Upper lobe of right lung (tissue), 1 donor: ENCODE measurements at regions not wholly inside any gene's neighbourhood (a gene's known extent, or its start where the extent isn't known, plus 50 kb on each side); places are given as distances from the start of the nearest gene placed in this dataset.
"Not testable (repeated sequence)": the region's sequence is repeated elsewhere in the genome, so short reads cannot be mapped to it uniquely, and the experiment has no call there.

Experiments
- ATAC-seq: fragments of 200-7000 bp; cut with Tn5 transposase; one replicate; pipeline ENCODE4 v1.9.1; 2020; ENCODE audit warnings: mild to moderate bottlenecking, moderate library complexity
- DNase-seq: peaks from one replicate; pipeline ENCODE4 v3.0.0-alpha.2; 2020
- H3K27ac ChIP-seq: fragments of 200-600 bp; one replicate; pipeline ENCODE4 v1.8.0; 2022
- H3K27me3 ChIP-seq: fragments of 200-600 bp; one replicate; pipeline ENCODE4 v1.8.0; 2022; ENCODE audit warnings: mild to moderate bottlenecking
- H3K36me3 ChIP-seq: fragments of 200-600 bp; one replicate; pipeline ENCODE4 v1.8.0; 2022
- H3K4me1 ChIP-seq: fragments of 200-600 bp; one replicate; pipeline ENCODE4 v1.8.0; 2022
- H3K4me3 ChIP-seq: fragments of 200-600 bp; one replicate; pipeline ENCODE4 v1.8.0; 2022; ENCODE audit warnings: mild to moderate bottlenecking
- H3K9me3 ChIP-seq: fragments of 200-600 bp; one replicate; pipeline ENCODE4 v1.8.0; 2022
- intact Hi-C: fragments of 100-400 bp; cut with DNase I; formaldehyde crosslinking; loops from one replicate; pipeline ENCODE4 v1.11.0; 2022
- TF ChIP-seq, protein P1 (sequence below): fragments of 200-600 bp; IDR thresholded peaks from one replicate; pipeline ENCODE4 v1.8.0; 2022; ENCODE audit warnings: antibody characterized with exemption
- donor health status: DM: no; HTN: yes; CAD: no; lungs with severe emphysema.

DNA sequence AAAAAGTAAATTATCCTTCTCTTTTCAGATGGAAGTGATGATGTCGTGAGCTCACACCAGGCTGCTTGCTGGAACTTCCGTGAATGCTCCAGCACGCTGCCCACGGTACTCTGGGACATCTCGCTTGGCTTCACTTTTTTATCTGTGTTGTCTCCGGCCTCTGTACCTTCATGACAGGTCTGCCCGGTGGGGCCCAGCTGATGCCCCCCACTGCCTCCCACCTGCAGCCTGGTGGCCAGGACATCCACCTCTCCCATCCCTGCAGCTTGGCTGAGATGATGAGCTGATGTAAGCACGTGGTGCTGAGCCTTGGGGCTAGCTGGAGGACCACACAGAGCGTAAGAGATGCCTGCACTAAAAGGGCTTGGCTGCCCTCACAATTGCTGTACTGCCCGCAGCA lies 59.0 kb upstream of the HELT start:
- no peaks in the 10 kb centered on the region for H3K4me1 ChIP-seq
- no peaks in the 10 kb centered on the region for H3K27me3 ChIP-seq
- TF ChIP-seq, protein P1, sequence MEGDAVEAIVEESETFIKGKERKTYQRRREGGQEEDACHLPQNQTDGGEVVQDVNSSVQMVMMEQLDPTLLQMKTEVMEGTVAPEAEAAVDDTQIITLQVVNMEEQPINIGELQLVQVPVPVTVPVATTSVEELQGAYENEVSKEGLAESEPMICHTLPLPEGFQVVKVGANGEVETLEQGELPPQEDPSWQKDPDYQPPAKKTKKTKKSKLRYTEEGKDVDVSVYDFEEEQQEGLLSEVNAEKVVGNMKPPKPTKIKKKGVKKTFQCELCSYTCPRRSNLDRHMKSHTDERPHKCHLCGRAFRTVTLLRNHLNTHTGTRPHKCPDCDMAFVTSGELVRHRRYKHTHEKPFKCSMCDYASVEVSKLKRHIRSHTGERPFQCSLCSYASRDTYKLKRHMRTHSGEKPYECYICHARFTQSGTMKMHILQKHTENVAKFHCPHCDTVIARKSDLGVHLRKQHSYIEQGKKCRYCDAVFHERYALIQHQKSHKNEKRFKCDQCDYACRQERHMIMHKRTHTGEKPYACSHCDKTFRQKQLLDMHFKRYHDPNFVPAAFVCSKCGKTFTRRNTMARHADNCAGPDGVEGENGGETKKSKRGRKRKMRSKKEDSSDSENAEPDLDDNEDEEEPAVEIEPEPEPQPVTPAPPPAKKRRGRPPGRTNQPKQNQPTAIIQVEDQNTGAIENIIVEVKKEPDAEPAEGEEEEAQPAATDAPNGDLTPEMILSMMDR = no peak
- no peaks in the 10 kb centered on the region for H3K9me3 ChIP-seq
- intact Hi-C loops = no loop called here
- no peak for ATAC-seq
- no peaks in the 10 kb centered on the region for H3K36me3 ChIP-seq
- H3K4me3 ChIP-seq = no peak overlapping the region
- H3K27ac ChIP-seq = no peak overlapping the region
- no peak for DNase-seq

DNA sequence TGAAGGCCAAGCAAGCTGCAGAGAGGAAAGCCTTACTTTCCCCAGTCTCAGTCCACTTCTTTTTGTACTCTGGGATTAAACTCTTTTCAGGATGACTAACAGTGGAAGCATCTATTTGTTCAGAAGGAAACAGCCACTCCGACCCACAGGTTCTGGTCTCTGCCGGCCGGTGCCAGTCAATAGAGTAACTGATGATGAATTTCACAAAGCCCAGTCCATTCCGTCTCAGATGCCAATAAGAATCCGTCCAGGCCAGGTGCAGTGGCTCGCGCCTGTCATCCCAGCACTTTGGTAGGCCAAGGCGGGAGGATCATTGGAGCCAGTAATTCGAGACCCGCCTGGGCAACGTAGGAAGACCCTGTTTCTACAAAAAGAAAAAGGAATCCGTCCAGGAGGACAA lies 58.5 kb upstream of the HELT start:
- no peaks in the 10 kb centered on the region for H3K27me3 ChIP-seq
- H3K9me3 ChIP-seq = no peaks in the 10 kb centered on the region
- intact Hi-C loops = no loop called here
- TF ChIP-seq, protein P1 = no peak
- ATAC-seq = no peak
- DNase-seq = no peak
- H3K4me3 ChIP-seq = no peak overlapping the region
- no peaks in the 10 kb centered on the region for H3K36me3 ChIP-seq
- no peaks in the 10 kb centered on the region for H3K4me1 ChIP-seq
- H3K27ac ChIP-seq = no peak overlapping the region

DNA sequence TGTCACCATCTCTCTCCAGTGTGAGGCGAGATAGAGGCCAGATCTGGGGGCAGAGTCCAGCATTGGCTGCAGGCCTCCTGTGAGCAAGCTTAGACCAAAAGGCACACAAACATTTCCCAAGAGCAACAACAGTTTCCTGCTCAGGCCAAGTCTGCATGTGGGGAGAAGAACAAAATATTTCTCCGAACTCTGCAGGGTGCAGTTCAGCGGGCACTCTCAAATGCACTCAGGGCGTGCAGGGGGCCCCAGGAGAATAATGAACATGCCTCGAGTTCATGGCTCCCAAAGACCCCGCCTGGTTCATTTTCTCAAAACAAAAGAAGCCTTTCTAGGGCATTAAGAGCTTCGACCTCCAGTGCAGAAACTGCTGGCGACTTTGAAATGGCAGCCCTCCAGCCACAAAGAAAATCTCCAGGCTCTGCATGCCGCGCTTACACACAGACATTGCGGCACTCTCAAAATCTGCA lies 57.8 kb upstream of the HELT start:
- no peak overlapping the region for H3K27ac ChIP-seq

DNA sequence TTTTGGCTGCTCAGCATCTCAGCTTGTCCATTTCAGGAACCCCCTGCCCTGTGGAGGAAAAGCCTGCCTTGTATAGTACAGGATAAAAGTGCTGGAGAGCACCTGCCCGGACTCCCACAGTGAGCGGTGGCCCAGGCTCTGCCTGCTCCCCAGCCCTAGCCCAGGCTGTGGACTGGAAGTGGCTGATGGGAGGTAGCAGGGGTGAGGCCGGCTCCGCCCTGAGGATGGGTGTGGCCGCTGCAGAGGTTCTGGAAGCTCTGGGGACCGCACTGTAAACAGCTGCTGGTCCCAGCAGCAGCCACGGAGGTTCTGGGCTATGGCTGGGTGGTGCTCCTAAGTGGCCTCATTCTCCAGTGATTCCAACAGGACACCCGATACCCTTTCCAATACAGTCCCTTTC lies 56.6 kb upstream of the HELT start:
- Histone ChIP-seq H3K27ac (no peak overlapping the region), H3K4me1 (no peaks in the 10 kb centered on the region), H3K4me3 (no peak overlapping the region), H3K9me3 (no peaks in the 10 kb centered on the region), H3K27me3 (no peaks in the 10 kb centered on the region), H3K36me3 (no peaks in the 10 kb centered on the region)
- DNase-seq (peak; percentile 60), ATAC-seq (peak; percentile 51)
- intact Hi-C loops = no loop called here
- TF ChIP-seq, protein P1 = no peak

More for the DNA sequence above, 57.8 kb upstream of the HELT start:
- TF ChIP-seq, protein P1 = no peak
- intact Hi-C loops = no loop called here
- Histone ChIP-seq H3K4me1 (no peaks in the 10 kb centered on the region), H3K9me3 (no peaks in the 10 kb centered on the region), H3K36me3 (no peaks in the 10 kb centered on the region), H3K27me3 (no peaks in the 10 kb centered on the region), H3K4me3 (no peak overlapping the region)
- no peak for ATAC-seq
- no peak for DNase-seq

DNA sequence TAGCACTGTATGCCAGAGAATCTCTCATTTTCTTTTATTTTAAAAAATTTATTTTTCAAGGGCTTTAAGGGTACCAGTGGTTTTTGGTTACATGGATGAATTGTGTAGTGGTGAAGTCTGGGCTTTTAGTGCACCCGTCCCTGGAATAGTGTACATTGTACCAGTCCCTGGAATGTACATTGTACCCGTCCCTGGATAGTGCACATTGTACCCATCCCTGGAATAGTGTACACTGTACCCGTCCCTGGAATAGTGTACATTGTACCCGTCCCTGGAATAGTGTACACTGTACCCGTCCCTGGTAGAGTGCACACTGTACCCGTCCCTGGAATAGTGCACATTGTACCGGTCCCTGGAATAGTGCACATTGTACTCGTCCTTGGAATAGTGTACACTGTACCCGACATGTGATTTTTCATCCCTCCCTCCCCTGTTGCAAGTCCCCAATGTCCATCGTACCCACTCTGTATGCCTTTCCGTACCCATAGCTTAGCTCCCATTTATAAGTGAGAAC lies 56.1 kb upstream of the HELT start:
- Histone ChIP-seq H3K27me3 (no peaks in the 10 kb centered on the region), H3K9me3 (no peaks in the 10 kb centered on the region), H3K36me3 (no peaks in the 10 kb centered on the region), H3K27ac (no peak overlapping the region), H3K4me1 (no peaks in the 10 kb centered on the region), H3K4me3 (no peak overlapping the region)
- intact Hi-C loops = no loop called here
- DNase-seq (no peak), ATAC-seq (no peak)
- TF ChIP-seq, protein P1 = no peak

DNA sequence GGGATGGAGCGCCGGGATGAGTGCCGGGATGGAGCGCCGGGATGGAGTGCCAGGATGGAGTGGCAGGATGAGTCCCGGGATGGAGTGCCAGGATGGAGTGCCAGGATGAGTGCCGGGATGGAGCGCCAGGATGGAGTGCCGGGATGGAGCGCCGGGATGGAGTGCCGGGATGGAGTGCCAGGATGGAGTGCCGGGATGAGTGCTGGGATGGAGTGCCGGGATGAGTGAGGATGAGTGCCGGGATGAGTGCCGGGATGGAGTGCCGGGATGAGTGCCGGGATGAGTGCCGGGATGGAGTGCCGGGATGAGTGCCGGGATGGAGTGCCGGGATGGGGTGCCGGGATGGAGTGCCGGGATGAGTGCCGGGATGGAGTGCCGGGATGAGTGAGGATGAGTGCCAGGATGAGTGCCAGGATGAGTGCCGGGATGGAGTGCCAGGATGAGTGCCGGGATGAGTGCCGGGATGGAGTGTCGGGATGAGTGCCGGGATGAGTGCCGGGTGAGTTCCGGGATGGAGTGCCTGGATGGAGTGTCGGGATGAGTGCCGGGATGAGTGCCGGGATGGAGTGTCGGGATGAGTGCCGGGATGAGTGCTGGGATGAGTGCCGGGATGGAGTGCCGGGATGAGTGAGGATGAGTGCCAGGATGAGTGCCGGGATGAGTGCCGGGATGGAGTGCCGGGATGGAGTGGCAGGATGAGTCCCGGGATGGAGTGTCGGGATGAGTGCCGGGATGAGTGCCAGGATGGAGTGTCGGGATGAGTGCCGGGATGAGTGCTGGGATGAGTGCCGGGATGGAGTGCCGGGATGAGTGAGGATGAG lies 52.9 kb upstream of the HELT start:
- DNase-seq, H3K4me3 ChIP-seq, intact Hi-C loops, ATAC-seq, H3K4me1 ChIP-seq, H3K27me3 ChIP-seq, H3K36me3 ChIP-seq, H3K9me3 ChIP-seq, H3K27ac ChIP-seq: not testable (repeated sequence)

DNA sequence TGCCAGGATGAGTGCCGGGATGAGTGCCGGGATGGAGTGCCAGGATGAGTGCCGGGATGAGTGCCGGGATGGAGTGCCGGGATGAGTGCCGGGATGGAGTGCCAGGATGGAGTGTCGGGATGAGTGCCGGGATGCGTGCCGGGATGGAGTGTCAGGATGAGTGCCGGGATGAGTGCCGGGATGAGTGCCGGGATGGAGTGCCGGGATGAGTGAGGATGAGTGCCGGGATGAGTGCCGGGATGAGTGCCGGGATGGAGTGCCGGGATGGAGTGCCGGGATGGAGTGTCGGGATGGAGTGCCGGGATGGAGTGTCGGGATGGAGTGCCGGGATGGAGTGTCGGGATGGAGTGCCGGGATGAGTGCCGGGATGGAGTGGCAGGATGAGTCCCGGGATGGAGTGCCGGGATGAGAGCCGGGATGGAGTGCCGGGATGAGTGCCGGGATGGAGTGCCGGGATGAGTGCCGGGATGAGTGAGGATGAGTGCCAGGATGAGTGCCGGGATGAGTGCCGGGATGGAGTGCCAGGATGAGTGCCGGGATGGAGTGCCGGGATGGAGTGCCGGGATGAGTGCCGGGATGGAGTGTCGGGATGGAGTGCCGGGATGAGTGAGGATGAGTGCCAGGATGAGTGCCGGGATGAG lies 52.1 kb upstream of the HELT start:
- intact Hi-C loops, H3K4me1 ChIP-seq, DNase-seq, ATAC-seq, H3K36me3 ChIP-seq, H3K9me3 ChIP-seq, H3K27ac ChIP-seq, H3K27me3 ChIP-seq, H3K4me3 ChIP-seq: not testable (repeated sequence)

DNA sequence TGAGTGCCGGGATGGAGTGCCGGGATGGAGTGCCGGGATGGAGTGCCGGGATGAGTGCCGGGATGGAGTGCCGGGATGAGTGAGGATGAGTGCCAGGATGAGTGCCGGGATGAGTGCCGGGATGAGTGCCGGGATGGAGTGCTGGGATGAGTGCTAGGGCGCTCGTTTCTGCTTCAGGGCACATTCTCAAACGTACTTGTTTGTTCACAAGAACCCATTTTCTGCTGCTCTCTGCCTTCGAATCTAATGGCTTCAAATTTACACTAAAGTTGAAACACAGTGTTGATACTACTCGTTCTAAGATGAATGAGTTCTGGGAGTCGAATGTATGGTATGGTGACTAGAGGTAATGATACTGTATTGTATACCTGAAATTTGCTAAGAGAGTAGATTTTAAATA lies 50.6 kb upstream of the HELT start:
- H3K9me3 ChIP-seq, ATAC-seq, DNase-seq, H3K4me1 ChIP-seq, H3K27ac ChIP-seq, H3K36me3 ChIP-seq, H3K27me3 ChIP-seq, intact Hi-C loops, H3K4me3 ChIP-seq: not testable (repeated sequence)
